ENCODE measurements at regions not wholly inside any gene's neighbourhood (a gene's known extent, or its start where the extent isn't known, plus 50 kb on each side); places are given as distances from the start of the nearest gene placed in this dataset.

- DNase-seq (no peak), ATAC-seq (no peak)
- Histone ChIP-seq H3K4me1 (ENCODE audit: low read depth) (no peaks in the 10 kb centered on the region), H3K36me3 (ENCODE audit: low read depth) (no peaks in the 10 kb centered on the region), H3K4me3 (no peak overlapping the region), H3K9me3 (no peaks in the 10 kb centered on the region)
- TF ChIP-seq, protein P1, sequence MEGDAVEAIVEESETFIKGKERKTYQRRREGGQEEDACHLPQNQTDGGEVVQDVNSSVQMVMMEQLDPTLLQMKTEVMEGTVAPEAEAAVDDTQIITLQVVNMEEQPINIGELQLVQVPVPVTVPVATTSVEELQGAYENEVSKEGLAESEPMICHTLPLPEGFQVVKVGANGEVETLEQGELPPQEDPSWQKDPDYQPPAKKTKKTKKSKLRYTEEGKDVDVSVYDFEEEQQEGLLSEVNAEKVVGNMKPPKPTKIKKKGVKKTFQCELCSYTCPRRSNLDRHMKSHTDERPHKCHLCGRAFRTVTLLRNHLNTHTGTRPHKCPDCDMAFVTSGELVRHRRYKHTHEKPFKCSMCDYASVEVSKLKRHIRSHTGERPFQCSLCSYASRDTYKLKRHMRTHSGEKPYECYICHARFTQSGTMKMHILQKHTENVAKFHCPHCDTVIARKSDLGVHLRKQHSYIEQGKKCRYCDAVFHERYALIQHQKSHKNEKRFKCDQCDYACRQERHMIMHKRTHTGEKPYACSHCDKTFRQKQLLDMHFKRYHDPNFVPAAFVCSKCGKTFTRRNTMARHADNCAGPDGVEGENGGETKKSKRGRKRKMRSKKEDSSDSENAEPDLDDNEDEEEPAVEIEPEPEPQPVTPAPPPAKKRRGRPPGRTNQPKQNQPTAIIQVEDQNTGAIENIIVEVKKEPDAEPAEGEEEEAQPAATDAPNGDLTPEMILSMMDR (IDR thresholded peaks at IDR 0.05): no peak
- intact Hi-C loops (cut with DNase I, micrococcal nuclease): no loop called here
These were observed 496.2 kb downstream of the LTN1 start for GRCh38 chr21:28496517-28496916.

DNA sequence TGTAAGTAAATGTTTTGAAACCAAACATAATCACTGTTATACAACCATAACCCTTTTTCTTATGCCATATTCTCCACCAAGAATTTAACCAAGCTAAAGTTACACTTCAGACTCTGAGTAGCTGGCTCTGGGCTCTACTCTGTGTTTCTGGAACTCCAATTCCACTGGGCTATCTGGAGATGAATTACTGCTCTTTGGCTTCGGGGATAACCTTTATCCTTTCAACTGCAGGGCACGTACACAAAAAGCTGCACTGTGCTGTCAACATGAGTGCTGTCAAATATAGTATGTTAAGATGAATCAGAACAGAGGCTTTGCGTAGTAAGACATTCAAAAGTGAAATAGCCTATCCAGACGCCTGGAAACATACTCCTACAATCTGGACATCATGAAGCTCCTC lies 500.6 kb downstream of the LTN1 start:
- no peak for DNase-seq
- Histone ChIP-seq H3K36me3 (ENCODE audit: low read depth) (no peaks in the 10 kb centered on the region), H3K9me3 (no peaks in the 10 kb centered on the region), H3K4me3 (no peak overlapping the region), H3K4me1 (ENCODE audit: low read depth) (no peaks in the 10 kb centered on the region)
- no peak for ATAC-seq
- intact Hi-C loops (cut with DNase I, micrococcal nuclease): no loop called here
- TF ChIP-seq, protein P1 (IDR thresholded peaks at IDR 0.05): no peak

DNA sequence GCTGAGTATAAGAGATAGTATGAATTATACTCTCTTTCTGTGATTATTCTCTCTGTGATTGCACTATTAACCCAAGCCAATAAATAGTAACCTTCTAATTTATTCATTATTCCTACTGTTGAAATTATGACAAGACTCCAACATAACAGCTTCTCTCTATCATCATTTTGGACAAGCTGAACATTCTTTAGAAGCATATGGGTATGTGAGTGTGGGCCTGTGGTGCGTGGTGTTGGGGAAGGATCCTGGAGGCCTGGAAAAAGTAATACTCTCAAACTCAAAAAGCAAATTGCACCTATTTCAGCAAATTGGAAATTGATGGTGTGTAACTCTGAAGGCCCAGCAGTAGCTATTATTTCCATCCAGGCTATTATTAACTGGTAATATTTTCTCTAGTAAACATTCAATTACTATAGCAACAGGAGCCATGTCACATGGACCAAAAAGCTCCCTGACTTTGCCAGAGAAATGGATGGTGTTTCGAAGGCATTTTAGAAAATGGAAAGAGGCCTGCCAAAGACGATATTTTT lies 502.8 kb downstream of the LTN1 start:
- no peaks in the 10 kb centered on the region for H3K4me1 ChIP-seq (ENCODE audit: low read depth)
- ATAC-seq (no peak), DNase-seq (no peak)
- intact Hi-C loops (cut with DNase I, micrococcal nuclease): no loop called here
- H3K36me3 ChIP-seq (ENCODE audit: low read depth): no peaks in the 10 kb centered on the region
- no peak overlapping the region for H3K4me3 ChIP-seq
- TF ChIP-seq, protein P1 (IDR thresholded peaks at IDR 0.05): no peak
- no peaks in the 10 kb centered on the region for H3K9me3 ChIP-seq

DNA sequence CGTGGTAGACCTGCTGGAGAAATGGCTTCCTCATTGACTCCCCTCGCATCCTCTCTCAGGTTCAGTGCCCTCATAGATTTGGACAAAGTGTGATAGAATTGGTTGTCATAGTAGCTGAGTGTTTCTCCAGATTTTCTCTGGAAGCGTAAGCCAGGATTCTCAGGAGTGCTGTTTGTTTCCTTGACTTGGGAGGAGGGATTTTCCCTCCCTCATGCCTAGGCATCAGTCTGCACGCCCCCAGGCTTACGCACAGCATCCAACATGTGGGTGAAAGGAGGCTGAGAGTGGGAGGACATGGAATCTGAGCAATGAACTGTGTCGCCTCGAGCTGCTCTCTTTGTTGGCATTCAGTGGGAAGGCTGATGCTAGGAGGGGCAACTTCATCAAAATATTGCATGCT lies 503.5 kb downstream of the LTN1 start:
- no peaks in the 10 kb centered on the region for H3K36me3 ChIP-seq (ENCODE audit: low read depth)
- no peaks in the 10 kb centered on the region for H3K4me1 ChIP-seq (ENCODE audit: low read depth)
- no peak for DNase-seq
- TF ChIP-seq, protein P1 (IDR thresholded peaks at IDR 0.05): no peak
- no peak overlapping the region for H3K4me3 ChIP-seq
- ATAC-seq: no peak
- H3K9me3 ChIP-seq: no peaks in the 10 kb centered on the region
- intact Hi-C loops (cut with DNase I, micrococcal nuclease): no loop called here

DNA sequence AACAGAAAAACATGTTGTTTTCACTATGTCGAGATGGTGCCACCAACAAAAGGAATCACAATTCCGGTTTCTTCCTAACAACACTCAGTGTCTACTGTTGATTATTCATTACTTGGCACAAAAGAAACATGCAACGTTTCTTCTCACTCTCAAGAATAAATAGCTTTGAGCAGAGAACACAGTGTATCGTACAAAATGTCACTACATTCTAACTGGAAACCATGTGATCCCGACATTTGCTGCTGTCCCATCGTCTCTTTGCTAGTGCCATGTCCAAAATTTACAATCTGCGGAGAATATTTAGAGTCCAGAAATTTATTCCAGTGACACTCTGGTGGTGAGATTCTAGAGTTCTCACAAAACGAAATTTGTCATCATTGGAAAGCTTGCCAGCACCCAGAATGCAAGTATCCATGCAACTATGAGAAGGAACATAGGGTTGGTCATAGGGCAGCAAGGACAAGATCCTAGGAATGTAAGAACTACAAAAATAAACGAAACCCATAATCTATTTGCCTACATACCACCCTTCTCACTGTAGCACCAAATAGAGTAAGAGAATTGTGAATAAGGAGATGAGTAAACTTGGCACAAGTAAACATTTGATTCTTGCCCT lies 505.1 kb downstream of the LTN1 start:
- no peak for DNase-seq
- TF ChIP-seq, protein P1 (IDR thresholded peaks at IDR 0.05): no peak
- Histone ChIP-seq H3K4me1 (ENCODE audit: low read depth) (no peaks in the 10 kb centered on the region), H3K36me3 (ENCODE audit: low read depth) (no peaks in the 10 kb centered on the region), H3K9me3 (no peaks in the 10 kb centered on the region), H3K4me3 (no peak overlapping the region)
- no peak for ATAC-seq
- intact Hi-C loops (cut with DNase I, micrococcal nuclease): no loop called here
